Mesenchymal stem cell (in vitro differentiated cells and primary cell): ENCODE measurements at regions not wholly inside any gene's neighbourhood (a gene's known extent, or its start where the extent isn't known, plus 50 kb on each side); places are given as distances from the start of the nearest gene placed in this dataset.

ENCODE experiments used
- DNase-seq: peaks from one replicate; pipeline ENCODE4 v3.0.0-alpha.2; 2013
- H2AFZ ChIP-seq: one replicate; pipeline ENCODE4 v1.6.1; 2013; ENCODE audit warnings: low read depth, mild to moderate bottlenecking, control low read depth, inconsistent platforms, low read length, moderate library complexity
- H2AK5ac ChIP-seq: 2 replicates; pipeline ENCODE4 v1.6.1; 2013; ENCODE audit warnings: low read length, moderate library complexity, mild to moderate bottlenecking, inconsistent platforms; ENCODE audit not compliant: severe bottlenecking
- H2BK120ac ChIP-seq: one replicate; pipeline ENCODE4 v1.6.1; 2013; ENCODE audit warnings: low read depth, mild to moderate bottlenecking, inconsistent platforms, low read length, moderate library complexity
- H2BK12ac ChIP-seq, 2 experiments: one replicate each; pipeline ENCODE4 v1.6.1; 2013; ENCODE audit warnings: inconsistent platforms in 2 of 2, low read length in 2 of 2, mild to moderate bottlenecking in 2 of 2, moderate library complexity in 2 of 2, control low read depth in 1 of 2
- H2BK15ac ChIP-seq: one replicate; pipeline ENCODE4 v1.6.1; 2013; ENCODE audit warnings: mild to moderate bottlenecking, low read depth, inconsistent platforms; ENCODE audit not compliant: poor library complexity, severe bottlenecking
- H2BK5ac ChIP-seq: 2 replicates; pipeline ENCODE4 v1.6.1; 2013; ENCODE audit warnings: low read depth, mild to moderate bottlenecking, low read length, control low read depth, inconsistent platforms; ENCODE audit not compliant: poor library complexity, severe bottlenecking
- H3K14ac ChIP-seq, 2 experiments: one replicate each; pipeline ENCODE4 v1.6.1; 2013; ENCODE audit warnings: inconsistent platforms in 2 of 2, low read length in 2 of 2, control low read depth in 1 of 2, mild to moderate bottlenecking in 1 of 2, moderate library complexity in 1 of 2
- H3K18ac ChIP-seq, 2 experiments: one replicate each; pipeline ENCODE4 v1.6.1; 2013; ENCODE audit warnings: inconsistent platforms in 2 of 2, low read length in 2 of 2, control low read depth in 1 of 2, low read depth in 1 of 2, mild to moderate bottlenecking in 1 of 2
- H3K23ac ChIP-seq, 2 experiments: one replicate each; pipeline ENCODE4 v1.6.1; 2013; ENCODE audit warnings: inconsistent platforms in 2 of 2, low read length in 2 of 2, mild to moderate bottlenecking in 2 of 2, moderate library complexity in 2 of 2, control low read depth in 1 of 2
- H3K27ac ChIP-seq: 2 replicates; pipeline ENCODE4 v1.5.1; 2013; ENCODE audit warnings: mild to moderate bottlenecking, moderate library complexity, low read length, control low read depth, inconsistent platforms; ENCODE audit not compliant: poor library complexity, severe bottlenecking
- H3K27me3 ChIP-seq, 2 experiments: 2 replicates each; pipeline versions ENCODE4 v1.6.1 to v1.7.0; 2013; ENCODE audit warnings: low read length in 2 of 2, mild to moderate bottlenecking in 2 of 2, moderate library complexity in 2 of 2, control low read depth in 1 of 2, inconsistent platforms in 1 of 2; ENCODE audit not compliant: control insufficient read depth in 1 of 2, insufficient read depth in 1 of 2
- H3K36me3 ChIP-seq, 2 experiments: 2 replicates each; pipeline versions ENCODE4 v1.6.1 to v1.7.0; 2013; ENCODE audit warnings: low read length in 2 of 2, control low read depth in 1 of 2, inconsistent platforms in 1 of 2, low read depth in 1 of 2, mild to moderate bottlenecking in 1 of 2; ENCODE audit not compliant: insufficient read depth in 2 of 2, control insufficient read depth in 1 of 2
- H3K4ac ChIP-seq, 2 experiments: one replicate each; pipeline ENCODE4 v1.6.1; 2013; ENCODE audit warnings: inconsistent platforms in 2 of 2, low read length in 2 of 2, mild to moderate bottlenecking in 2 of 2, moderate library complexity in 2 of 2, control low read depth in 1 of 2, low read depth in 1 of 2
- H3K4me1 ChIP-seq: 2 replicates; pipeline ENCODE4 v1.6.1; 2013; ENCODE audit warnings: low read depth, low read length, control low read depth; ENCODE audit not compliant: control insufficient read depth, insufficient read depth
- H3K4me2 ChIP-seq: 2 replicates; pipeline ENCODE4 v1.6.1; 2013; ENCODE audit warnings: low read length, mild to moderate bottlenecking, inconsistent platforms; ENCODE audit not compliant: poor library complexity, severe bottlenecking
- H3K4me3 ChIP-seq, 2 experiments: 2 replicates each; pipeline versions ENCODE4 v1.5.1 to v1.7.0; 2013; ENCODE audit warnings: low read length in 2 of 2, mild to moderate bottlenecking in 2 of 2, control low read depth in 1 of 2, low read depth in 1 of 2; ENCODE audit not compliant: insufficient read depth in 1 of 2
- H3K79me1 ChIP-seq: replicated peaks from 2 replicates; pipeline ENCODE4 v1.6.1; 2013; ENCODE audit warnings: mild to moderate bottlenecking, control low read depth, low read length, inconsistent platforms; ENCODE audit not compliant: poor library complexity, severe bottlenecking
- H3K9ac ChIP-seq: 2 replicates; pipeline ENCODE4 v1.7.0; 2013; ENCODE audit warnings: mild to moderate bottlenecking, low read length, moderate library complexity
- H3K9me3 ChIP-seq: 2 replicates; pipeline ENCODE4 v1.7.0; 2013; ENCODE audit warnings: mild to moderate bottlenecking, low read length; ENCODE audit not compliant: control insufficient read depth
- H4K8ac ChIP-seq: one replicate; pipeline ENCODE4 v1.6.1; 2013; ENCODE audit warnings: inconsistent platforms, mild to moderate bottlenecking, low read length, moderate library complexity
- H4K91ac ChIP-seq: one replicate; pipeline ENCODE4 v1.6.1; 2013; ENCODE audit warnings: mild to moderate bottlenecking, low read length, inconsistent platforms
- WGBS: methylation state at CpG from one replicate; pipeline ENCODE4 v1.1.7; 2013; ENCODE audit warnings: mixed read lengths; 5-methylcytosine and 5-hydroxymethylcytosine counted together

DNA sequence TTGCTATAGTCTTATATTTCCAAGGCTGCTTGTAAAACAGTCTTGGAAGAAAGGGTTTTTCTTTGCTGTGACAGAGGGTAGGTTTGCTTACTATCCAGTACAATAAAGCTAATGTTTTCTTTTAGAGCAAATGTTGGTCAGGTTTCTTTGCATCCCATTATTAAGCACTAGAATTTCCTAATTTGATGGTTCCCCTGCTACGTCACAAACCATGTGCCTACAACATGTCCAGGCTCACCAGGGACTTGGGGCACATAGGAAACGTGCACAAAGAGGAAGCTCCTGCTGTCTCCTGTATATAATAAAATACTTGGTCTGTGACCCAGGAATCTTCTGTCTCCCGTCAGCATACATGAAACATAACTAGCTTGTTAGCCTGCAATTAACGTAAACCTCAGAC lies 486.3 kb upstream of the LRFN5 start:
- Histone ChIP-seq H3K79me1 (no peaks in the 10 kb centered on the region), H3K4me3 (no peak overlapping the region), H2BK15ac (no peak overlapping the region), H3K4ac (no peak overlapping the region), H2BK12ac (no peak overlapping the region), H3K23ac (no peak overlapping the region), H3K36me3 (no peaks in the 10 kb centered on the region), H2BK5ac (no peak overlapping the region), H3K18ac (no peak overlapping the region), H3K27ac (no peak overlapping the region), H2AK5ac (no peak overlapping the region), H4K91ac (no peak overlapping the region), H2BK120ac (no peak overlapping the region), H3K9ac (no peak overlapping the region), H3K9me3 (no peaks in the 10 kb centered on the region), H2AFZ (no peak overlapping the region), H3K27me3 (no peaks in the 10 kb centered on the region), H4K8ac (no peak overlapping the region), H3K4me2 (no peak overlapping the region), H3K4me1 (no peaks in the 10 kb centered on the region), H3K14ac (no peak overlapping the region)
- WGBS: 56% methylated on average over 2 of the region's 4 CpGs
- DNase-seq: no peak

GRCh38 chr14:41096131-41096530 lies 510.5 kb upstream of the LRFN5 start:
- no peak overlapping the region for H3K9ac ChIP-seq
- H3K4ac ChIP-seq: no peak overlapping the region
- H2AFZ ChIP-seq: no peak overlapping the region
- no peak overlapping the region for H3K14ac ChIP-seq
- H3K4me2 ChIP-seq: no peak overlapping the region
- no peak overlapping the region for H2BK12ac ChIP-seq
- H3K36me3 ChIP-seq: peaks cover 0 to 3% of the 10 kb centered on the region in 2 experiments
- no peak overlapping the region for H2BK120ac ChIP-seq
- WGBS: 84% methylated on average over 2 of the region's 4 CpGs
- H3K18ac ChIP-seq: no peak overlapping the region
- H3K4me1 ChIP-seq: no peaks in the 10 kb centered on the region
- no peak overlapping the region for H3K4me3 ChIP-seq
- no peak overlapping the region for H2BK5ac ChIP-seq
- no peak for DNase-seq
- no peaks in the 10 kb centered on the region for H3K9me3 ChIP-seq
- H4K91ac ChIP-seq: no peak overlapping the region
- no peak overlapping the region for H2BK15ac ChIP-seq
- no peak overlapping the region for H2AK5ac ChIP-seq
- H3K23ac ChIP-seq: no peak overlapping the region
- no peak overlapping the region for H4K8ac ChIP-seq
- no peaks in the 10 kb centered on the region for H3K79me1 ChIP-seq
- no peaks in the 10 kb centered on the region for H3K27me3 ChIP-seq
- H3K27ac ChIP-seq: no peak overlapping the region

DNA sequence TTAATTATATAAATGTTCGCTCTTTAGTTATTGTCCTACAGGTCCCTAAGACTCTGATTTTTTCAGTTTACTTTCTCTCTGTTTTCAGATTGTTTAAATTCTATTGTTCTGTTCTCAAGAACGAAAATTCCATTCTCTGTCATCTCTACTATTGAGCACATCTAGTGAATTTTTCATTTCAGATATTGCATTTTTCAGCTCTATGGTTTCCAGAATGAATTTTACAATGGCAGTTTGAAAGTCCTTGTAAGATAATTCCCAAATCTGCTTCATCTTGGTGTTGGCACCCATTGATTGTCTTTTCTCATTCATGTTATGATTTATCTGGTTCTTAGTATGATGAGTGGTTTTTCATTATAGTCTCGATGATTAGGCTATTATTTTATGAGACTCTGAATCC lies 519.6 kb upstream of the LRFN5 start:
- no peak for DNase-seq
- Histone ChIP-seq H2AFZ (no peak overlapping the region), H3K4me1 (no peaks in the 10 kb centered on the region), H4K91ac (no peak overlapping the region), H2BK12ac (no peak overlapping the region), H2AK5ac (no peak overlapping the region), H4K8ac (no peak overlapping the region), H3K9ac (no peak overlapping the region), H3K79me1 (no peaks in the 10 kb centered on the region), H2BK5ac (no peak overlapping the region), H3K4me2 (no peak overlapping the region), H3K4me3 (no peak overlapping the region), H3K23ac (no peak overlapping the region), H3K4ac (no peak overlapping the region), H3K27ac (no peak overlapping the region), H2BK15ac (no peak overlapping the region), H3K9me3 (peaks cover 21% of the 10 kb centered on the region), H3K36me3 (no peaks in the 10 kb centered on the region), H3K27me3 (no peaks in the 10 kb centered on the region), H3K14ac (no peak overlapping the region), H3K18ac (no peak overlapping the region), H2BK120ac (no peak overlapping the region)
- 100% methylated on average over 1 of the region's 3 CpGs for WGBS

DNA sequence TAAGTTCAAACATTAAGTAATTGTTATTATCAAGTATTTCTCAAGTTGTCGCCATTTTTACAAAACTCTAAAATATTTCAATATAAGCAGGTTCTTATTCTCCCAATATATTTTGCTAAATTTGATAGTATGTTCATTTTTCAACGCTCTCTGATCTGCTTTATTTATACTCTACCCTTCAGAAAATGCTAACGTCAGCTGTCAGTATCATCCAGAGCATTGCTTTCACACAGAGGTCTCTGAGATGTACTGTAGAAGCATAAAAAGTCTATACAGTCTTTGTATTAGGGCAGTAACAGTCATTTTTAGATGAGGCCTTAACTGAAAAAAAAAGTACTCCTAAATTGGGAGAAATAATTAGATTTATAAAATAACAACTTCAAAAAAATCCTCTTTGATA lies 533.1 kb upstream of the LRFN5 start:
- Histone ChIP-seq H3K4me3 (no peak overlapping the region), H2BK5ac (no peak overlapping the region), H3K23ac (no peak overlapping the region)

More for the DNA sequence above, 533.1 kb upstream of the LRFN5 start:
- no peak overlapping the region for H3K27ac ChIP-seq
- no peaks in the 10 kb centered on the region for H3K36me3 ChIP-seq
- no peaks in the 10 kb centered on the region for H3K4me1 ChIP-seq
- H2AK5ac ChIP-seq: no peak overlapping the region
- H3K9me3 ChIP-seq: no peaks in the 10 kb centered on the region
- DNase-seq: no peak
- H3K9ac ChIP-seq: no peak overlapping the region
- no CpG with 5 or more reads among the region's 3 CpGs for WGBS
- H2BK120ac ChIP-seq: no peak overlapping the region
- H2AFZ ChIP-seq: no peak overlapping the region
- H2BK12ac ChIP-seq: no peak overlapping the region
- no peaks in the 10 kb centered on the region for H3K79me1 ChIP-seq
- H3K27me3 ChIP-seq: no peaks in the 10 kb centered on the region
- H3K4ac ChIP-seq: no peak overlapping the region
- no peak overlapping the region for H4K8ac ChIP-seq
- no peak overlapping the region for H3K4me2 ChIP-seq
- H2BK15ac ChIP-seq: no peak overlapping the region
- H3K18ac ChIP-seq: no peak overlapping the region
- no peak overlapping the region for H4K91ac ChIP-seq
- H3K14ac ChIP-seq: no peak overlapping the region
